SIG-M5 treated with dmso at 0.1 percent for 504 hours (cell line): ENCODE measurements at regions not wholly inside any gene's neighbourhood (a gene's known extent, or its start where the extent isn't known, plus 50 kb on each side); places are given as distances from the start of the nearest gene placed in this dataset.

Experiments
- DNase-seq: peaks from one replicate; lab custom pipeline; 2025; ENCODE audit not compliant: unreplicated experiment; lab: John Stamatoyannopoulos, UW

DNA sequence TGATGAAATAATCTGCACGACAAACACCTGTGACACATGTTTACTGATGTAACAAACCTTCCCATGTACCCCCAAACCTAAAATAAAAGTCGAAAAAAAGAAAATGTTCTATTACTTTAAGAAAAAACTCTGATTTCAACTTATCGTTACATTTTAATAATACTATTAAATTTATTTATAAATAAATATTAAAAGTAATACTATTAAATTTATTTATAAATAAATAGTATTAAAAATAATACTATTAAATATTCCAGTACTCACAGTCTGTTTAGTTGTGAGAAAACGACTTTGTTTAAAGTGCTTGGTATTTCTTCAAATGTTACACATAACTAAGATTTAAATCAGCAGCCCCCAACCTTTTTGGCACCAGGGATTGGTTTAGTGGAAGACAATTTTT is 471.6 kb upstream of the PRKX start:
- no peak for DNase-seq

GRCh38 chrX:4182408-4182806 is 469.0 kb upstream of the PRKX start:
- no peak for DNase-seq

GRCh38 chrX:4181782-4182407 is 468.4 kb upstream of the PRKX start:
- DNase-seq, result no peak

- no peak for DNase-seq
These were observed 465.6 kb upstream of the PRKX start for GRCh38 chrX:4179031-4179430.

DNA sequence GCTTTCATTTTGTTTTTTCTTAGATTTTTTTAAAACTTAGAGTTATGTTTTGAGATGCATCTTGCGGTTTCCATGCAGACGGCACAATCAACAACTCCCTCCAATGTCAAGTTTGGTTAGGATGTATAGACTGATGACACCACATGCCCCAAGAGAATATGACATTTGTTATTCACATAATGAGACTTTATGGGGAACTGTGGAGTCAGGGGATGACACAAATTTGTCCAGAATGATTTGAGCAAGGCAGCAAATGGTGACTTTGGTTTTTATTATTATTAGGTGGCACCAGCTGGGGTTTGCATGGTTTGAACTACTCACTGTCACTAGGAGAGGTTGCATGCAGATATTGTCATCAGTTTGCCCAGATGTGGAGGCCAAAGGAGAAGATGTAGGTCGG is 461.8 kb upstream of the PRKX start:
- DNase-seq, result no peak

GRCh38 chrX:4173743-4174142 is 460.3 kb upstream of the PRKX start:
- DNase-seq, result no peak

- DNase-seq, result no peak
These were observed 438.3 kb upstream of the PRKX start for GRCh38 chrX:4151798-4152197.

DNA sequence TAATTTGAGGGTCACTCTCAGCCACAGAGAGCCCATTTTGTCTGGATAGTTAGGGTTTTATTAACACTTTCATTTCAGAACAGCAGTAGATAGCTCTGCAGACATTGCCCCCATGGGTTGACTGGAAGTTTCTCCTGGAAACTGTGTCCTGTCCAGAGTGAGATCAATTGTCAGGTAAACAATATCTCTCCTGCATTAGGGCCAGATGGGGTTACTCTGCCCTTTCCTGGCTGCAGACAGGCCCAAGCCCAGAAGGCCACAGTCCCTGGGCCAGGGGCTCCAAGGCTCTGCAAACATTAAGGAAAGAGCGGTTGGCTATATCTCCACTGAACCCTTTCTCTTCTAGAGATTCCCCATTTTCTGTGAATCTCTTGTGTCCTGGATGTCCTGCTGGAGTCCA is 436.8 kb upstream of the PRKX start:
- no peak for DNase-seq

GRCh38 chrX:4129626-4130025 is 416.2 kb upstream of the PRKX start:
- no peak for DNase-seq

DNA sequence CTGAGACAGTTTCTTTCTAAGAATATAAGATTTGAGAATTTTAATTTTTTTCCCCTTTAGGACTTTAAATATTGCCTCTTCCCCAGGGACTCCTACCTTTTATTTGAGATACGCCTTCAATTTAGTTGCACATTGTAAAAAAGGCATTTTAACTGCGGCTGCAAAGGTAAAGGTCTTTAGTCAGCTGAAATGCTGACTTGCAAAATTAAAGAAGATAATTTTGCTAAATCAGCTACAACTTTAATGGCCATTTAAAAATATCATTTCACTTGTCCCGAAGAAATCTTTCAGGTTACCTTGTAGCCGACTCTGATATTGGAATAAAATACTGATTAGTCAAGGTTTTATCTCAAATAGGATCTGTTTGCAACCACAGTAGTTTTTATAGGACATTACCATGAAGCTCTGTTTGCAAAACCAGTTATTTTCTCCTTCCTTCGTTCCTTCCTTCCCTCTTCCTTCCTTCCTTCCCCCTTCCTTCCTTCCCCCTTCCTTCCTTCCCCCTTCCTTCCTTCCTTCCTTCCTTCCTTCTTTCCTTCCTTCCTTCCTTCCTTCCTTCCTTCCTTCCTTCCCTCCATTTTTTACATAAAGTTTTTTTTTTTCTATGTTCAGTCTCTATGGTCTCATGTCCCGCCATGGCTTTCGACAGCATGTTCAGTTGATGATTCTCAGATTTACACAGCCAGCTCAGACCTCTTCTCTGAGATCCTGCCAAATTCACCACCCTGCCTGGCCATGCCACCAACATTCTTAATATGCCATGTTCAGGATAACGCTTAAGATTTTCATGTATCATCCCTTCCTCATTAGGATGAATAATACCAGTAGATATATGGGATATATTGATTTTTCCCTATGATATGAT is 405.4 kb upstream of the PRKX start:
- DNase-seq, result no peak

GRCh38 chrX:4110964-4111363 is 397.5 kb upstream of the PRKX start:
- DNase-seq, result no peak

DNA sequence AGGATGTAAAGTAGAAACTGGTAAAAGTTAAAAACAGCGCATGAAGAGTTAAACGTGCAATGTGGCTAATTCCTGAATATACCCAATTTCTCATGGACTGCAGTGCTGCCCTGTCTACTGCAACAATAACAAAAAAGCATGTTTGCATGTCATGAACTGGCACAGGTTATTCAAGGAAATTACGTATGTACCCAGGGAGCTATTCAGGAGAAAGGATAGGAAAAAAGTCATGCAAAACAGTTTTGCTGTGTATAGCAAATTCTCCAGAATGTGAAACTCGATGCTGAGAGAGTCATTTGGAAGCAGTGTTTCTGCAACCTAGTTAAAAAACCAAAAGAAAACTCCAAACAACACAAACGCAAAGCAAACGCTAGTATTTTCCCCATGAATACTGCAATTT is 381.5 kb upstream of the PRKX start:
- no peak for DNase-seq

DNA sequence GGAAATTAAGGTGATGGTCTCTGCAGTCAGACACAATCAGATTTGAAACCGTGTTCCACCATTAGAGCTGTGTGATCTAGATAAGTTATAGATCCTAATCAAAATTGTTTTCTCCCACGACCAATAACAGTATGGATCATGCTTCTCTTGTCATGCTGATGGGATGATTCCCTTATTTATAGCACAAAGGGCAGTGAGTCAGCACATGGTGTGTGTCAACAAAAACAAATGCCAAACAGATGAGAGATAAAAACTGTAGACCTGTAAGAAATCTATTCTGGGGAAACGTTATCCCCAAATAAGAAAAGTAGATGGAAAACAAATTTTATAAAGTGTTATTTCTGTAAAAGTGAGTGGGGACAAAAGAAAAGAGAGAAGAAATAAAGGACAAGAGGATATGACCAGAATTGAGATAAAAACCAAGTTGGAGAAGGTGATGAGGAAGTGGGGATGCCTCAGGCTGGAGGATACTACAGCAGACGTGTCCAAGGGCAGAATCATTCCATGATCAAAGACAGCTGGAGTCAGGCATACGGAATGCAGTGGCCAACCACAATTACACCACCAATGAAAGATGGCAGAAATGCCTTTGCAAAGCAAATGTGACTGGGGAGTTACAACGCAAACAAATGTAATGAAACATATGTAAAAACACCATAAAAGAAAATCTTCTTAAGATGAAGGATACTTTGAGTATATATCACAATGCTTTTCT is 377.8 kb upstream of the PRKX start:
- DNase-seq, result no peak

DNA sequence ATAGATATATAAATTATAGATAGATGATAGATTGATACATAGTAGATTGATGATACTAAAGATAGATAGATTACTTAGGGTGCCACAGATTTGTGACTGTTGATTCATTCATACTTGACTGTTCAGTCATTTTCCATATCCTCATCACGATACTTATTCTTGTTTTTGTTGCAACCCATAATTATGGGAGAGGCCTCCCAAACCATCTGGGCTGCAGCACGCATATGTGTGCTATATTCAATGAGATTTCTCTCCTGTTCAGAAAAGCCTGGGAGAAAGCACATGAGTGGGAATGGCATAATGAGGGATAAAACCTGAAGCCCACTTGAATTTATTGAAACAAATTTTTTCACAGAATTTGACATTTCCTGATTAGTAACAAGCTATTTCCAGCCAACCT is 346.4 kb upstream of the PRKX start:
- DNase-seq, result no peak

DNA sequence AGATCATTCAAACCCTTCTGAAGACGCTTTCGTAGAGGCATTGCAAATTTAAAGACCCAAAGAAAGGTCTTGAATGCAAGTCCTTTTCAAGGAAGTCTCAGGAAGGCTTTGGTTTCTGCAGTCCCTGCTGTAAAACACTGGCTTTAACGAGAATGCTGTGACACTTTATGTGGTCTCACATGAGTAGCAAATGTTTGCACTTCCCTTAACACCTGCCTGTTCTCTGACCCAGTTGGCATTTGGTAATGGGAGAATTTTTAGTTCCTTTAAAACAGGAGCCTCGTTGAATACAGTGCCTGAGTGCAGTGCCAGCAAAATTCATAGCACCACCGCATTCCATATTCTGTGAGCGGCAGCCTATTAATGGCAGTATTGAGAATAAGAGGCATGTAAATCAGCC is 330.5 kb upstream of the PRKX start:
- DNase-seq, result no peak

DNA sequence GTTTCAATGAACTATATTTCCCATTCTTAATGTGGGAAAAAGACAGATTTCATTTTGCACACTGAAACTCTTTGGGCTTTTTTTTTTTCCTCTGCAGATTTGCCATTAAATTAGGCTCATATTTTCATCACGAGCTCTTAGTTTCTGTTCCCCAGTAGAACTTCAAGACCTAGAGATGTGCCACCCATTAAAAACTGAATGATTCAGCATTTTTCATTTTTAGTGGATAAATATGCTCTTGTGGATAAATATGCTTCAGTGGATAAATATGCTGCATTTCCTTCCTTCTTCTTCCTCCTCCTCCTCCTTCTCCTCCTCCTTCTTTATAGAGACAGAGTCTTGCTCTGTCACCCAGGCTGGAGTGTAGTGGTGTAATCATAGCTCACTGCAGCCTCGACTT is 322.4 kb upstream of the PRKX start:
- no peak for DNase-seq

DNA sequence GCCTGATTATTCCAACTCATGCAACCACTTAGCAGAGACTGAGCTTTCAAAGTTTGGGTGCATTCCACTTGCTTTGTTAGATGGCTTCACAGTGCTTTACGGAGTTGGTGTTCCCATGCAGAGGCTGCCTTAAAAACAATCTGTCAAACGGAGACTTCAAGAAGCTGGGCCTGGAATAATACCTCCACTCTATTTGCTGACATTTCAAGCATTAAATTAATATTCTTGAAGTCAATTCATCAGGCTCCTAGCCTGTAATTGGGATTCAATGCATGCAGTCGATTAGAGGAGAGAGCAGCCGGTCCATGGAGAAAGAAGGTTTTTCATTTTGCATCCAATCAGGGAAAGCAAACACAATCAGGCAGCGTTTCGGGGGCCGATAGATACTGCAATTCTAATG is 314.7 kb upstream of the PRKX start:
- DNase-seq, result no peak

GRCh38 chrX:4005281-4005680 is 291.8 kb upstream of the PRKX start:
- DNase-seq, result no peak

GRCh38 chrX:4004822-4005221 is 291.4 kb upstream of the PRKX start:
- DNase-seq, result no peak

- no peak for DNase-seq
These were observed 280.9 kb upstream of the PRKX start for GRCh38 chrX:3994315-3994714.

DNA sequence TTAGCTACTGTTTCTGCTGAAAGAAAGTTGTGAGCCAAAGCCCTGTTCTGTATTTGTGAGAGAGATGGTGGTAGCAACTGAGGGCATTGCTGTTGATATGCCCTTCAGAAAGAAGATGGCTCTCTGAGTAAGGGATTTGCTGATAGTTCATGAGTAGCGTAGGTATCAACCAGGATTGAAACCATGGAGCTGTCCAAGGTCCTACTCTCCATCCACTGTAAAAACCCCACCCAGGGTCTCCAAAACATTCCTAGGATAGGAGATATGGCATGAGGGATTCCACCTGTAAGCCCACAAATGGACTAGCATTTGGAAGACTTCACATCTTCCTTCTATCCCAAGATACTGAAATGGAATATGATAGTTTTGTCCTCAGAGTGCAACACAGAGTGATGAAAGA is 277.1 kb upstream of the PRKX start:
- DNase-seq, result no peak
